SK-MEL-5 (cell line): ENCODE measurements at regions not wholly inside any gene's neighbourhood (a gene's known extent, or its start where the extent isn't known, plus 50 kb on each side); places are given as distances from the start of the nearest gene placed in this dataset.
"Not testable (repeated sequence)": the region's sequence is repeated elsewhere in the genome, so short reads cannot be mapped to it uniquely, and the experiment has no call there.

Experiments
- DNase-seq: peaks from one replicate; pipeline ENCODE4 v3.0.0-alpha.2; 2016; ENCODE audit warnings: low read depth, low spot score
- in situ Hi-C: cut with HindIII; loops from 2 replicates; pipeline ENCODE4 v1.10.0; 2016; ENCODE audit warnings: low sequenced_read_pairs, high pct_unique_total_duplicates, low pct_unique_long_range_greater_than_20kb

DNA sequence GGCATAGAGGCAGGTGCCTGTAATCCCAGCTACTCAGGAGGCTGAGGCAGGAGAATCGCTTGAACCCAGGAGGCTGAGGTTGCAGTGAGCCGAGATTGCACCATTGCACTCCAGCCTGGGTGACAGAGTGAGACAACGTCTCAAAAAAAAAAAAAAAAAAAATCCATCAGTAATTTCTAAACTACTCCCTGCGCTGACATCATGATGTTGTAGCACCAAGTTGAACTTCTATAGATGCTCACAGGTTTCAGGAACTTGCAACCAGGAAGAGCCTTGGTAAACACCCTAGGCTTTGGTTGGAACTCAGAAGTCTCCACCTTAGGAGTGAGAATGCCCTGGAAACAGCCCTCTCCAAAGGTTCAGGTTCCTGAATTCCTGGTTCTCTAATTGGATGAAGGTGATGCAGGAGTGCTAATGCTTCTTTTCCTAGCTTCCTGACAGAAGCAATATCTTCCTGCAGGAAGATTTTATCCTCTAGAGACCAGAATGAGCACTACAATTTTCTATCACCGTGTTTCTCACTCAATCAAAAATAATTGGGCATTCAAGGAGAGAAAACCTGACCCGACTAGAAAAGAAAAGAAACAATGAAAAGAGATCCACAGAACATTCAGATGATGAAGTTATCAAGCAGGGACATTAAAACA lies 469.6 kb downstream of the GADD45G start:
- DNase-seq, result no peak
- in situ Hi-C loops, result no loop called here

DNA sequence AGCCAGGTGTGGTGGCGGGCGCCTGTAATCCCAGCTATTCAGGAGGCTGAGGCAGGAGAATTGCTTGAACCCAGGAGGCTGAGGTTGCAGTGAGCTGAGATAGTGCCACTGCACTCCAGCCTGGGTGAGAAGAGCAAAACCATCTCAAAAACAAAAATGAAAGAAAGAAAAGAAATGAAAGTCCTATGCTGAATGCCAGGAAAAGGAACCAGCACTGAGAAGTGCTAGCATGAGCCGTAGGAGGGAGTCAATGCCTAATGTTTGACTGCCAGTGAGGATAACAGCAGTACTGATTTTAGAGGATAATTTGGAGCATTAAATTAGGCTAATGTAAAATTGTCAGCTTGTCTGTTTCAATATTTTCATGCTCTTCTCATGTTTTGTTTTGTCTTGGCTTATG lies 472.8 kb downstream of the GADD45G start:
- DNase-seq, in situ Hi-C loops: not testable (repeated sequence)

DNA sequence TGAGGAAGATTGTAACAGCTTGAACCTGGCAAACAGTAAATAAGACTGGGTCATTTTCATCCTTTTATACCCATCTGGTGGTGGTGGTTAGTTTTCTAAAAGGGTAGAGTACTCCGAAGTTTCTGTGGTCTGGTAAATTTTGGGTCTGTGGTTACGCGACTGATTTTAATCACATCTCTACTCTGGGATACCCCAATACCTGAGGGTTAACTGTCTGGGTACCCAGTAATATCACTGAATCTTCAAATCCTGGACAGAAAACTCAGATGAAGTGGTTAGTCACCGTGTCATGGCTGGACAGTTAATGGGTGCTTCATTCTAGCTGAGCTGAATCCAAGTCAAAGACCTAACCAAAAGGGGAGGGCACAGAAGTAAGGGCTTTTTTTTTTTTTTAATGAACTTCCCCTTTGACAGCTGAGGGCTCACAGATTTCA lies 474.2 kb downstream of the GADD45G start:
- in situ Hi-C loops, result no loop called here
- no peak for DNase-seq

DNA sequence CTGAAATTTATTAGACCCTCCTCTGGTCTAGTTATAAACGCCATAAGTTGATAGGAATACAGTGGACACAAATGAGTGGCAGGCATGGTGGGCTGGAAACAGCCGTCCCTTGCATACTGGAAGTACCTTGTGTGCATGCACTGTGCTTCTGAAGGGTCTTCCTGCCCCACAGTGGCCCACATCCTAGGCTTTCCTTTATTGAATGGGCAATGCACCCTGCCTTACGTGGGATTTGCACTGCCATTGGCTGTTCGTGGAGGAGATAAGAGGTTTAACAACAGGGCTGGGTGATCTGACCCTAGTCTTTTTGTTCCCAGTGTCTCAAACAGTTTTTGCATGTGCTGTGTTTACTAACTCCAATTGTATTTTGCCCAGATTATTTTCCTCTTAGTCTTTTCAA lies 480.8 kb downstream of the GADD45G start:
- in situ Hi-C loops, result no loop called here
- no peak for DNase-seq

DNA sequence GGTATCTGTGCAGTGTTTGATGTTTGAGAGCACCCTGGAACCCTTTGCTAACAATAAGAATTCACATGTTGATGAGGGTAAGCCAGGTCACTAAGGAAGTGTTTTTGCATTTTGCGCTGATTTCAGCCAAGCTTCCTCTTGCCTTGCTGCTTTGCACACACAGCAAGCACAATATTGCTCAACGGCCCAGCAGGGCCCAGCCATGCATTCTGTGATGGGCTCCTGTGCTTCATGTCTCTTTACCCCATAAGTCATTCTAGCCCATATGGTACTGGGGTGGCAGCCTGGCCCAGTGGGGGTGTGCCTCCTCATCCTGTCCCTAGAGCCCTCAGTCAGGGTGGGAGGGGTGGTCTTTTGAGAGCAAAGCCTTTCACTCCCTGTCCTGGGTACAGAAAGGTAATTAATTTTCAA lies 481.3 kb downstream of the GADD45G start:
- in situ Hi-C loops, result no loop called here
- no peak for DNase-seq

DNA sequence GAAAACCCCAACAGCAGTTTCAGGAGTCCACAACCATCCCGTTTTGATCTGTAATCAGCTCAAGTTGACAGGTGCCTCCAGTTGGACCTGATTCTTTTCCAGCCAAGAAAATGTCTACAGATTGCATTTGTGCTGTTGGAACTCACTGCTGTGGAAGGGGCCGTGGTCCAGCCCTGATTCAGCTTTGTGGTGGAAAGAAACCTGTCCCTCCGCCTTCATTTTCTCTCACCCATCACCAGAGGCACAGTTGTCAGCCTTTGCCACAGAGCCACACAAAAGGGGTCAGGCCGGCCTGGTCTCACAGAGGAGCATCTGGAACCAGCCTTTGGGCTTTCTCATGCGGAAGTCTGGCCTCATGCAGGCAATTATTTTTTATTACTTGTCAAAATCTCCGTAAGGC lies 483.6 kb downstream of the GADD45G start:
- in situ Hi-C loops, result no loop called here
- DNase-seq, result no peak

DNA sequence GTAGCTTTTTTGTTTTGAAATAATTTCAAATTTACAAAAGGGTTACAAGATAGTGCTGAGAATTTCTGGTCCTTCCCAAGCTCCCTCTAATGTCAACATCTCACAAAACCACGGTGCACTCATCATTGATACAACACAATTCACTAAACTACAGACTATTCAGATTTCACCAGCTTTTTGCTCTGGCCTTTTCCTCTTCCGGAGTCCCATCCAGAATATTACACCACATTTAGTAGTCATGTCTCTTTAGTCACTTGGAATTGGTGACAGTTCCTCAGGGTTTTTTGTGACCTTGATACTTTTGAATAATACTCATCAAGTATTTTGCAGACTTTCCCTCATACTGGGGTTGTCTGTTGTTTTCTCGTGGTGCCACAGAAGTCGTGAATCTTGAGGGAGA lies 484.0 kb downstream of the GADD45G start:
- DNase-seq, result no peak
- in situ Hi-C loops, result no loop called here

DNA sequence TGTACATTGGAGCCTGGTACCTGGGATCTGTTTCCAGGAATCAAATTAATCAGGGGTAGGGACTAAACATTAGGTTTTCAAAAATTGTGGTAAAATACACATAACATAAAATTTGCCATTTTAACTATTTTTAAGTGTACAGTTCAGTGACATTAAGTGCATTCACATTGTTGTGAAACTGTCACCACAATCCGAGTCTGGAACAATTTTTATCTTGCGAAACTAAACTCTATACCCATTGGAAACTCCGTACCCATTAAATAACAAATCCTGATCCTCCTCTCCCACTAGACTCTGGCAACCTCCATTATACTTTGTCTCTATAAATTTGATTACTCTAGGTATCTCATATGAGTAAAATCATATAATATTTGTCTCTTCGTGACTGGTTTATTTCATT lies 486.2 kb downstream of the GADD45G start:
- in situ Hi-C loops, result no loop called here
- no peak for DNase-seq

DNA sequence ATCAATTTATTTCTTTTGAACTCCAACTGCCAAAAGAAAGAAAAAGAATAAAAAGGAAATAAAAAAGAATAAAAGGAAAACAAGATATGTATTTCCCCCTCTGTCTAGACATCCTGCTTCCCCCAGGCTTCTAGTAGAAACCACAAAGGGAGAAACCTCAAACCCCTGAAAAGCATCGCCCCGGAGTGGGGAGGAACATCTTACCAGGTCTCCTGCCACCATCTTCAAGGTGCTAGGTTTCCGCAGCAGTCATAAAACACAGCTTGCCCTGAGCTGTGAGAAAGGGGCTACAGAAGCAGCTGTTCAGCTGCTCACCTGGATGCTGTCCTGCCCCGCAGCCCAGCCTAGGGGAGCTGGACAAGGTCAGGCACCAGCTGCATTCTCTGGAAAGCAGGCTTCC lies 487.7 kb downstream of the GADD45G start:
- in situ Hi-C loops, result no loop called here
- no peak for DNase-seq

DNA sequence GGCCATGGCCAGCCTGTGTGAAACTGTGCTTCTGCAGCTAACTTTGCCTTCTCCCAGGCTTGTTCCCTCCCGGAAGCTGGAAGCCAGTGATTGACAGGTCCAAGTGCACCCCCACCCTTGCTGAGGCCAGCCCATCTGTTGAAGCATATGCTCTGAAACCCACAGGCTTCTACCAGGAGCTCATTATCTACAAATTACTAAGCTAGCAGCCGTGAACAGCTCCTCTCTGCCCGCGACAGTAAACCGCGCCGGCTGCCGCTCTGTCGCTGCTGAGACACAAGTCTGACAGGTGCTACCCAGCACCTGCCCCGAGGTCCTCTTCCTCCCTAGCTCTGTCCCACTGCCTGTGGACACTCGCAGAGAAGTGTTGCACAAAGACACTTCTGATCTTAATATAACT lies 490.9 kb downstream of the GADD45G start:
- DNase-seq, result no peak
- in situ Hi-C loops, result no loop called here

DNA sequence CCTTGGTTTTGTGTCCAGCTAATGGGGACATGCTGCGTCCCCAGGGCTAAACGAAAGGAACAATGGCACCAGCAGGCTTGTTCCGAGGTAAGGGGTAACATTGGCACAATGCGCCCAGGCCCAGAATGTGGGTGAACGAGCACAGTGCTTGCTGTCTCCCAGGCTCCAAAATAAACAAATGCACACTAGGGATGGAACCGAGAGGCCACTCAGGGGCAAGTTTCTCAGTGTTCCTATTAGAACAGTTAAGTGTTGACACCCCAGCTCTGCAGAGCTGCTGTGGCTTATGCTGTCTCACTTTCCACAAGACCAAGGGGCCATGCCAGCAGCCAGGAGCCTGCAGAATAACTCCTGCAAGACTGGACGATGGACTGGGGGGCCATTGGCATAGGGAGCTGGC lies 492.4 kb downstream of the GADD45G start:
- in situ Hi-C loops, result no loop called here
- no peak for DNase-seq

DNA sequence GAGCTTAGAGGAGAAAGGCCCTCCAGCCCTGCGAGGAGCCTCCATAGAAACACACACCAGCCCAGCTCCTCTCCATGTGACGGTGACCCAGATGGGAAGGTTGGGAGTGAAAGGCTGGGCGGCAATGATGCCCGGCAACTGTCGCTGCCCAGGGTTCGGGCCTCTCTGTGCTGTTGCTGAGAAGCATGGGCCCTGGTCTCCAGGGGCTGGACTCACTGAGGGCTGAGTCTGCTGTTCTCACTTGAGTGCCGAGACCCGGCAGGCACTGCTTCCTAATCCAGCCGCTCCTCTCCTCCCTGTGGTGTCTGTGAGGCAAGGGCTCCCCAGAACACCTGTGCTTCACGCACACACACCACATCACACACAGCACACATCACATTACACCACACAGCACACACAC lies 493.6 kb downstream of the GADD45G start:
- in situ Hi-C loops, result no loop called here
- no peak for DNase-seq

DNA sequence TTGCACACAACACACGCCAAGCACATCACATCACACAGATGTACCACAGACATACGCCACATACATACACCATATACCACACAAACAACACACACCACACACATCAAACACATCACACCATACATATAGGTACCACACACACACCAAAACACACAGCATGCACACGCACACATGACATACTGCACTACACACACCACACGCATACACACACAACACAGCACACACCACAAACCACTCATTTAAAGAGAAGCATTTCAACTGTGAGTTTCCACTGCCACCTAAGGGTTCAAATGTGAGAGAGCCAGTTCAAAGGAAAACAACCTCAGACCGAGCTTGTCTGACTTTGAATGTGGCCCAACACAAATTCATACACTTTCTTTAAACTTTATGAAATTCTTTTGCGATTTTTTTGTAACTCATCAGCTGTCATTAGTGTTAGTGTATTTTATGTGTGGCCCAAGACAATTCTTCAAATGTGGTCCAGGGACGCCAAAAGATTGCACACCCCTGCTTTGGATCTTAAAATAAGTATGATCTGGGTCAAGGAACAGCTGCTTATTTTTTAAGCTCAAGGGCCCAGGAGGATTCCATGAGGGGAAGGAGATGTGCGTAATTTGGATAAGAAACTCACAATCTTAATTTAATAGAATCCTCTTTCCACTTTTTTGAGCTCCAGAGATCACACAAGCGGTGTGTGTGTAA lies 494.6 kb downstream of the GADD45G start:
- DNase-seq, result peak; percentile 28
- in situ Hi-C loops, result no loop called here

DNA sequence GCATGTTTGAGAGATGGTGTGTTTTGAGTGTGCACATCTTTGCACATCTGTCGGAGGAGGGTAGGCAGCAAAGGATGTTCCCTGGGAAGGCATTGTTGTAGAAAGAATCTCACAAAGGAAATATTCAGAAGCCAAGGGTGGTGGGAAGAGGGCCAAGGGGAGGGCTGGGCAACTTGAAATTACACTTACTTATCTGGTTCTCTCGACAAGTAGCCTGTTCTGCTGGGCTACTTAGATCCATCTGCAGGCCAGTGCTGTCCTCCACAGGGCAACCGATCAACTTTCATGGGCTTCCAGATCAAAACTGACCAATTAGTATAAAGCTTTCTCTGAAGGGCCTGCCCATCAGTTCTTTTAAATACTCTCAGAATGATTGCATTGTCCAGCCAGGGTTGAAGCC lies 495.2 kb downstream of the GADD45G start:
- in situ Hi-C loops, result no loop called here
- DNase-seq, result peak; percentile 4

DNA sequence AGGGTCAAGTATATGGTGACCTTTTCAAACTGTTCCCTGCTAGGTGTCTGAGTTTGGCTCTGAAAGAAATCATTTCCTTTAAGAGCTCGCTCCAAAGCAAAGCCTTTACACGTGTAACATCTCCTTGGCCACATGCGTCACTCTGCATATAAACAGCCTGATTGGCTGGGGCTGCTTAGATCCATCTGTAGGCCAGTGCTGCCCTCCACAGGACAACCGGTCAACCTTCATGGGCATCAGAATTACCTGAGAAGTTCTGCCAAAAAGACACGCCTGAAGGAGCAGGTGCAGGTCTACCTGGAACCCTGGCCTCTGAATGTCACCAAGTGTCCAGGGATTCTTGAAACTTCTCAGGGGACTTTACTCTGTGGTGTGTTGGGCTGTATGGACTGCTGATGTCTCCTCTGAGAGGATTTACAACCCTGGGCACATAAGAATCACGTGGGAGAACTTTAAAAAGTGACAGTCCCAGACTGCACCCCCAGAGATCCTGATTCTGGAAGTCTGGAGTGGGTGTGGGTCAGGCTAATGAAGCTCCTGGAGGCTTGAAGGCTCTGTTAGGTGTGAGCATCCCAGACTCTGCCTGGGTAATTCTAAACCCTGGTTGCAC lies 497.6 kb downstream of the GADD45G start:
- in situ Hi-C loops, result no loop called here
- DNase-seq, result peak; percentile 91

DNA sequence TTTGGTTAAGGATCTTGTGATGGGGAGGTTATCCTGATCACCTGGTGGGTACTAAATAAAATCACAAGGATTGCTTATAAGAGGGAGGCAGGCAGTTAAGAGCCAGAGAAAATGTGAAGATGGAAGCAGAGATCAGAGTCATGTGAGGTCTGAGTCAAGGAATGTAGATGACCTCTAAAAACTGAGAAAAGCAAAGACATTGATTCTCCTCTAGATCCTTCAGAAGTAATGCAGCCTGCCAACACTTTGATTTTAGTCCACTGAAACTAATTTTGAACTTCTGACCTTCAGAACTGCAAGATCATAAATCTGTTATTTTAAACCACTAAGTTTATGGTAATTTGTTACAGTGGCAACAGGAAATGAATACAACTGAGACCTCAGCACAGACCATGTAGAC lies 499.0 kb downstream of the GADD45G start:
- DNase-seq, result peak; percentile 12
- in situ Hi-C loops, result no loop called here

DNA sequence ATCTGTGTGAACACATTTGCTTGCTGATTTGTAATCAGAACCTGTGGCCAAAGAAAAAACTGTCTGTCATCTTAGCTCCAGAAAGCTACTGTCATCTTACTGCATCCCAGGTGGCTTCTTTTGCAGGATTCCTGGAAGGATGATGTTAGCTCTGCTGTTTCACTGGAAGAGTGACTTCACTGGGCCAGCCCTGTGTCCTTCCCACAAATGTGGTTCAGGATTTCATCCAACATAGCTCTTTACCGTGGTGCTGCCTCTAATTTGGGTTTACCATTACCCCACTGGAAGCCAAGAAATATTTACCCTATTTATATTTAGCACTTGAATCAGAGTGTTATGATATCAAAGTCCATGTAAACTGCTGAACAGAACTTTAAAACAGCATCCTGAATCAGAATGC lies 501.0 kb downstream of the GADD45G start:
- in situ Hi-C loops, result no loop called here
- no peak for DNase-seq

DNA sequence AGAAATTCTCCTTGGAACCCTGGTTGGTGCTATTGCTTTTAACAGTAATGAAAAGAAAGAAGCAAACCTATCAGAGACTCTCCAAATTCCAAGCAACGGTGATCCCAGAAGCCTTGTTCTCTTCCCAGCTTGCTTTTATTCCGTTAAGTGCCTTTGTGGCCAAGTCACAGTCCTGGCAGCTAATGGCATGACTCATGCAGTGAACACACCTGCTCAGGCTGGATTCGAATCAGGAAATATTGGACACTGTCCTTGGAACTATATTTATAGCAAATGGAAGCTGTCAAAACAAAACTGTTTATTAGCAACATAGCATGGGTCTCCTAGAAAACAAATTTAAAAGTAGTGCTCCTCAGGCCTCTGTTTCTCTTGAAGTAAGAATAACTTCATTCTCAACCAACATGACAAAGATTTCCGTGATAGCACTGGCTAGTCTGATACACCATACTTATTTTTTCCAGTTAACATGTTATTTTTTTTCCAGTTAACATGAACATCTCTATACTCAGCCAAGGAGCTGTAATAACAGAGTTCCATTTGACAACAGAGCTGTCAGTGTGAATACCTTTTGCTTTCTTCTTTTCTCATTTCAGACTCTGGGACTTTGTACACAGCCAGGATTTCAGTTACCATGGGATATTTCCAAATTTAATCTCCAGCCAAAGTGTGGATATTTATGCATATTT lies 502.4 kb downstream of the GADD45G start:
- no peak for DNase-seq
- in situ Hi-C loops, result no loop called here
